IMR-90 (cell line): ENCODE measurements at regions not wholly inside any gene's neighbourhood (a gene's known extent, or its start where the extent isn't known, plus 50 kb on each side); places are given as distances from the start of the nearest gene placed in this dataset.

Experiments used
- ATAC-seq: fragments of 200-7000 bp; cut with Tn5 transposase; 2 replicates; pipeline ENCODE4 v1.9.1; 2020; ENCODE audit warnings: low read depth, mild to moderate bottlenecking, moderate library complexity
- BruUV-seq: library from RNA; stranded (reverse); fragments of 400-500 nt; replicated peaks from 2 replicates; lab custom pipeline; 2021; lab: Mats Ljungman, UMichigan
- CTCF ChIA-PET: fragments of 300-600 bp; formaldehyde crosslinking; extraction: SDS; loops from one replicate; lab custom pipeline; 2021; ENCODE audit warnings: antibody characterized with exemption; lab: Yijun Ruan, JAX
- POLR2A ChIA-PET: fragments of 300-600 bp; sonication (Branson Sonifier 250); formaldehyde crosslinking; loops from one replicate; lab custom pipeline; 2022; ENCODE audit warnings: antibody characterized with exemption; ENCODE audit not compliant: unreplicated experiment; lab: Charles Lee
- DNase-seq: peaks from one replicate; pipeline ENCODE4 v3.0.0; 2013
- H2AFZ ChIP-seq: replicated peaks from 2 replicates; pipeline ENCODE3; 2013; ENCODE audit warnings: low read length, mild to moderate bottlenecking; ENCODE audit not compliant: poor library complexity
- H2AK5ac ChIP-seq: 2 replicates; pipeline ENCODE4 v1.6.1; 2013; ENCODE audit warnings: low read depth, low read length, inconsistent platforms
- H2AK9ac ChIP-seq: replicated peaks from 2 replicates; pipeline ENCODE3; 2013; ENCODE audit warnings: mild to moderate bottlenecking, low read depth, low read length, moderate library complexity; ENCODE audit not compliant: poor library complexity
- H2BK120ac ChIP-seq: 2 replicates; pipeline ENCODE4 v1.6.1; 2013; ENCODE audit warnings: low read depth, low read length, inconsistent platforms
- H2BK15ac ChIP-seq: 3 replicates; pipeline ENCODE4 v1.6.1; 2013; ENCODE audit warnings: low read depth, low read length, inconsistent platforms
- H2BK20ac ChIP-seq: 2 replicates; pipeline ENCODE4 v1.6.1; 2013; ENCODE audit warnings: low read depth, mild to moderate bottlenecking, inconsistent platforms, low read length, moderate library complexity
- H2BK5ac ChIP-seq: 2 replicates; pipeline ENCODE4 v1.6.1; 2013; ENCODE audit warnings: mild to moderate bottlenecking, low read depth, low read length, inconsistent platforms; ENCODE audit not compliant: poor library complexity, severe bottlenecking
- H3K14ac ChIP-seq: replicated peaks from 2 replicates; pipeline ENCODE4 v1.6.1; 2013; ENCODE audit warnings: low read depth, low read length, inconsistent platforms
- H3K18ac ChIP-seq: 2 replicates; pipeline ENCODE4 v1.6.1; 2013; ENCODE audit warnings: low read depth, low read length, control low read depth
- H3K23ac ChIP-seq: 2 replicates; pipeline ENCODE4 v1.6.1; 2013; ENCODE audit warnings: low read depth, low read length, inconsistent platforms
- H3K27ac ChIP-seq: 2 replicates; pipeline ENCODE4 v1.5.1; 2013; ENCODE audit warnings: mild to moderate bottlenecking, control low read depth, low read length; ENCODE audit not compliant: insufficient read depth
- H3K27me3 ChIP-seq: 2 replicates; pipeline ENCODE4 v1.6.1; 2013; ENCODE audit warnings: low read length; ENCODE audit not compliant: control insufficient read depth, insufficient read depth
- H3K36me3 ChIP-seq: 2 replicates; pipeline ENCODE4 v1.6.1; 2013; ENCODE audit warnings: low read length, mixed read lengths; ENCODE audit not compliant: control insufficient read depth, insufficient read depth
- H3K4ac ChIP-seq: 2 replicates; pipeline ENCODE4 v1.6.1; 2013; ENCODE audit warnings: low read depth, low read length, inconsistent platforms
- H3K4me1 ChIP-seq: 2 replicates; pipeline ENCODE4 v1.6.1; 2013; ENCODE audit warnings: low read length, mixed read lengths; ENCODE audit not compliant: control insufficient read depth, insufficient read depth
- H3K4me2 ChIP-seq: 2 replicates; pipeline ENCODE4 v1.6.1; 2013; ENCODE audit warnings: low read depth, mild to moderate bottlenecking, control low read depth, low read length, moderate library complexity
- H3K4me3 ChIP-seq: 2 replicates; pipeline ENCODE4 v1.5.1; 2013; ENCODE audit warnings: low read depth, mild to moderate bottlenecking, control low read depth, low read length, moderate library complexity; ENCODE audit not compliant: insufficient read depth
- H3K56ac ChIP-seq: 2 replicates; pipeline ENCODE4 v1.6.1; 2013; ENCODE audit warnings: low read length, inconsistent platforms; ENCODE audit not compliant: insufficient read depth; ENCODE audit errors: extremely low read depth
- H3K79me1 ChIP-seq, 2 experiments: 2 replicates each; pipeline ENCODE4 v1.6.1; 2013; ENCODE audit warnings: low read length in 2 of 2, inconsistent platforms in 1 of 2, low read depth in 1 of 2
- H3K9ac ChIP-seq: 2 replicates; pipeline ENCODE4 v1.6.1; 2013; ENCODE audit warnings: low read depth, low read length, control low read depth
- H3K9me1 ChIP-seq: 2 replicates; pipeline ENCODE4 v1.6.1; 2013; ENCODE audit warnings: low read length, inconsistent platforms; ENCODE audit not compliant: insufficient read depth
- H3K9me3 ChIP-seq: 2 replicates; pipeline ENCODE4 v1.6.1; 2013; ENCODE audit warnings: low read length; ENCODE audit not compliant: control insufficient read depth, insufficient read depth
- H4K20me1 ChIP-seq: 2 replicates; pipeline ENCODE4 v1.6.1; 2013; ENCODE audit warnings: low read length, inconsistent platforms; ENCODE audit not compliant: insufficient read depth
- H4K5ac ChIP-seq: 2 replicates; pipeline ENCODE4 v1.6.1; 2013; ENCODE audit warnings: mild to moderate bottlenecking, low read depth, low read length, control low read depth
- H4K8ac ChIP-seq, 2 experiments: 2 replicates each; pipeline ENCODE4 v1.6.1; 2013; ENCODE audit warnings: low read depth in 2 of 2, low read length in 2 of 2, control low read depth in 1 of 2, inconsistent platforms in 1 of 2
- H4K91ac ChIP-seq: 2 replicates; pipeline ENCODE4 v1.6.1; 2013; ENCODE audit warnings: low read depth, low read length, inconsistent platforms; ENCODE audit not compliant: insufficient read depth
- BHLHE40 ChIP-seq: fragments of 150-350 bp; IDR thresholded peaks from 2 replicates; pipeline ENCODE4 v1.6.1; 2016; ENCODE audit warnings: mild to moderate bottlenecking, low read depth, low read length
- CEBPB ChIP-seq: IDR thresholded peaks from 2 replicates; pipeline ENCODE4 v1.6.1; 2012; ENCODE audit warnings: low read depth, low read length, improper control_type of control experiment
- CHD1 ChIP-seq: IDR thresholded peaks from 2 replicates; pipeline ENCODE4 v1.6.1; 2012; ENCODE audit warnings: low read depth, low read length, improper control_type of control experiment
- CTCF ChIP-seq: conservative IDR thresholded peaks from 2 replicates; pipeline ENCODE4 v1.5.1; 2012; ENCODE audit warnings: mild to moderate bottlenecking, low read depth, low read length, improper control_type of control experiment
- FOS ChIP-seq: fragments of 150-350 bp; IDR thresholded peaks from 2 replicates; pipeline ENCODE4 v1.6.1; 2016; ENCODE audit warnings: low read depth, low read length
- MAFK ChIP-seq: IDR thresholded peaks from 2 replicates; pipeline ENCODE4 v1.6.1; 2012; ENCODE audit warnings: low read depth, low read length, improper control_type of control experiment
- MAZ ChIP-seq: IDR thresholded peaks from 2 replicates; pipeline ENCODE4 v1.6.1; 2012; ENCODE audit warnings: low read depth, mild to moderate bottlenecking, low read length, improper control_type of control experiment, moderate library complexity, borderline replicate concordance
- MXI1 ChIP-seq: IDR thresholded peaks from 2 replicates; pipeline ENCODE4 v1.6.1; 2012; ENCODE audit warnings: low read depth, mild to moderate bottlenecking, low read length, moderate library complexity, borderline replicate concordance
- NFE2L2 ChIP-seq: fragments of 150-350 bp; IDR thresholded peaks from 2 replicates; pipeline ENCODE4 v1.6.1; 2016; ENCODE audit warnings: low read depth, mild to moderate bottlenecking, low read length
- POLR2A ChIP-seq: IDR thresholded peaks from 2 replicates; pipeline ENCODE4 v1.6.1; 2012; ENCODE audit warnings: mild to moderate bottlenecking, low read depth, low read length
- RAD21 ChIP-seq: IDR thresholded peaks from 2 replicates; pipeline ENCODE4 v1.6.1; 2012; ENCODE audit warnings: low read length, improper control_type of control experiment
- RCOR1 ChIP-seq: IDR thresholded peaks from 2 replicates; pipeline ENCODE4 v1.6.1; 2012; ENCODE audit warnings: mild to moderate bottlenecking, low read length, improper control_type of control experiment; ENCODE audit not compliant: insufficient replicate concordance
- RFX5 ChIP-seq: IDR thresholded peaks from 2 replicates; pipeline ENCODE4 v1.8.0; 2012; ENCODE audit warnings: low read depth, mild to moderate bottlenecking, low read length, moderate library complexity
- SMC3 ChIP-seq: fragments of 150-350 bp; IDR thresholded peaks from 2 replicates; pipeline ENCODE4 v1.6.1; 2016; ENCODE audit warnings: low read depth, mild to moderate bottlenecking, antibody characterized with exemption, low read length, moderate library complexity
- USF2 ChIP-seq: fragments of 150-350 bp; IDR thresholded peaks from 2 replicates; pipeline ENCODE4 v1.6.1; 2017; ENCODE audit warnings: mild to moderate bottlenecking, antibody characterized with exemption, low read length, low read depth
- WGBS, 2 experiments: methylation state at CpG; one replicate each; pipeline versions ENCODE4 v1.1.5 to v1.1.7; 2013; ENCODE audit warnings: missing lambda C conversion rate in 2 of 2; ENCODE audit not compliant: insufficient read length in 1 of 2; ENCODE audit errors: extremely low coverage in 2 of 2; 5-methylcytosine and 5-hydroxymethylcytosine counted together
- dilution Hi-C: fragments of 300-500 bp; cut with HindIII; formaldehyde crosslinking; loops from one replicate; pipeline ENCODE4 v1.14.3; 2018; ENCODE audit warnings: low sequenced_read_pairs; ENCODE audit not compliant: unreplicated experiment
- in situ Hi-C: fragments of 300-500 bp; cut with MboI; formaldehyde crosslinking; loops from 3 replicates; pipeline ENCODE4 v1.14.3; 2019; ENCODE audit warnings: low sequenced_read_pairs, inconsistent platforms, mixed read lengths
- intact Hi-C: fragments of 100-400 bp; cut with micrococcal nuclease; formaldehyde crosslinking; loops from 2 replicates; pipeline ENCODE4 v1.10.0; 2022
- TF ChIP-seq, protein P1 (sequence below): fragments of 150-350 bp; IDR thresholded peaks from 2 replicates; pipeline ENCODE4 v1.6.1; 2016; ENCODE audit warnings: low read depth, mild to moderate bottlenecking, low read length, moderate library complexity, borderline replicate concordance

DNA sequence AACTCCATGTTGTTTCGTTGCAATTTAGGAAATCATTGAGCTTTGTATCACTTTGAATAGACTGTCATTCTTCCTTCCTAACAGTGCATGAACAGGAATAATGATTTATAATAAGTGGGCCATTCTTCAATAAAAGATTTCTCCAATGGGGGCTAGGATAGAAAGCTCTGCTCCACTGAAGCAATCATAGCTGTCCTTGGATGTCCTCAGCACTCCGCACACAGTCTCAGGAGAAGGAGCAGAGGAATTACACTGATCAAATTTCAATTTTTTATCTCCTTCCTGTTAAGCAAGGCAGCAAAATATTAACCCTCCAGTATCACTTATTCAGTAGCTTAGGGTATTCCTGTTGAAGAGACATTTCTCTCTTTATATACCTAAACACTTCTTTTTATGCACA, 532.7 kb upstream of the ST8SIA4 start:
- Histone ChIP-seq H3K23ac (no peak overlapping the region), H3K27me3 (no peaks in the 10 kb centered on the region), H3K18ac (no peak overlapping the region), H3K27ac (no peak overlapping the region), H3K36me3 (no peaks in the 10 kb centered on the region), H2BK20ac (no peak overlapping the region), H3K79me1 (no peaks in the 10 kb centered on the region), H3K9me1 (no peaks in the 10 kb centered on the region), H3K4me1 (no peaks in the 10 kb centered on the region), H3K9me3 (no peaks in the 10 kb centered on the region), H2BK15ac (no peak overlapping the region), H3K56ac (no peak overlapping the region), H4K20me1 (no peaks in the 10 kb centered on the region), H3K9ac (no peak overlapping the region), H3K14ac (no peak overlapping the region), H4K5ac (no peak overlapping the region), H2BK5ac (no peak overlapping the region), H2AFZ (no peak overlapping the region), H3K4ac (no peak overlapping the region), H4K91ac (no peak overlapping the region), H2AK9ac (no peak overlapping the region), H3K4me3 (no peak overlapping the region), H4K8ac (no peak overlapping the region), H2BK120ac (no peak overlapping the region), H3K4me2 (no peak overlapping the region), H2AK5ac (no peak overlapping the region)
- TF ChIP-seq RCOR1: no peak
- TF ChIP-seq CHD1: no peak
- no peak for TF ChIP-seq CTCF
- no peak for TF ChIP-seq MXI1
- no peak for TF ChIP-seq MAZ
- no peak for TF ChIP-seq RAD21
- TF ChIP-seq POLR2A: no peak
- no peak for TF ChIP-seq RFX5
- no peak for TF ChIP-seq USF2
- TF ChIP-seq BHLHE40: no peak
- TF ChIP-seq SMC3: no peak
- TF ChIP-seq FOS: no peak
- TF ChIP-seq MAFK: no peak
- TF ChIP-seq NFE2L2: no peak
- TF ChIP-seq, protein P1, sequence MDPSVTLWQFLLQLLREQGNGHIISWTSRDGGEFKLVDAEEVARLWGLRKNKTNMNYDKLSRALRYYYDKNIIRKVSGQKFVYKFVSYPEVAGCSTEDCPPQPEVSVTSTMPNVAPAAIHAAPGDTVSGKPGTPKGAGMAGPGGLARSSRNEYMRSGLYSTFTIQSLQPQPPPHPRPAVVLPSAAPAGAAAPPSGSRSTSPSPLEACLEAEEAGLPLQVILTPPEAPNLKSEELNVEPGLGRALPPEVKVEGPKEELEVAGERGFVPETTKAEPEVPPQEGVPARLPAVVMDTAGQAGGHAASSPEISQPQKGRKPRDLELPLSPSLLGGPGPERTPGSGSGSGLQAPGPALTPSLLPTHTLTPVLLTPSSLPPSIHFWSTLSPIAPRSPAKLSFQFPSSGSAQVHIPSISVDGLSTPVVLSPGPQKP: no peak
- TF ChIP-seq CEBPB: no peak
- POLR2A ChIA-PET: no interaction called here
- WGBS, 2 experiments: no CpG with 5 or more reads among the region's 2 CpGs
- in situ Hi-C loops (no loop called here), intact Hi-C loops (no loop called here), dilution Hi-C loops (no loop called here)
- no TSS peak for BruUV-seq
- CTCF ChIA-PET: no interaction called here
- DNase-seq (no peak), ATAC-seq (no peak)
